HEK293T (cell line): ENCODE measurements at regions not wholly inside any gene's neighbourhood (a gene's known extent, or its start where the extent isn't known, plus 50 kb on each side); places are given as distances from the start of the nearest gene placed in this dataset.

ENCODE experiments used
- CTCF ChIA-PET: fragments of 350-600 bp; formaldehyde crosslinking; extraction: SDS; loops from one replicate; lab custom pipeline; 2021; ENCODE audit warnings: antibody characterized with exemption, inconsistent platforms; lab: Yijun Ruan, JAX
- POLR2A ChIA-PET: fragments of 350-600 bp; formaldehyde crosslinking; extraction: SDS; loops from one replicate; lab custom pipeline; 2020; ENCODE audit warnings: antibody characterized with exemption, inconsistent platforms; lab: Yijun Ruan, JAX
- DNase-seq: peaks from one replicate; pipeline ENCODE4 v3.0.0; 2012; ENCODE audit warnings: mixed read lengths; ENCODE audit errors: extremely low spot score
- ARNT ChIP-seq: fragments of 450-650 bp; IDR thresholded peaks from 2 replicates; pipeline ENCODE4 v1.6.1; 2017; ENCODE audit warnings: mild to moderate bottlenecking
- BHLHE40 ChIP-seq: fragments of 450-650 bp; IDR thresholded peaks from 2 replicates; pipeline ENCODE4 v1.6.1; 2016; ENCODE audit warnings: mild to moderate bottlenecking, moderate library complexity, borderline replicate concordance
- CTBP1 ChIP-seq: fragments of 450-650 bp; IDR thresholded peaks from 2 replicates; pipeline ENCODE4 v1.6.1; 2016; ENCODE audit warnings: borderline replicate concordance
- ELF4 ChIP-seq: fragments of 450-650 bp; IDR thresholded peaks from 2 replicates; pipeline ENCODE4 v1.6.1; 2017; ENCODE audit warnings: antibody characterized with exemption
- FOXA1 ChIP-seq: fragments of 450-650 bp; IDR thresholded peaks from 2 replicates; pipeline ENCODE4 v1.6.1; 2016; ENCODE audit warnings: mild to moderate bottlenecking
- FOXK2 ChIP-seq: fragments of 450-650 bp; IDR thresholded peaks from 2 replicates; pipeline ENCODE4 v1.6.1; 2016; ENCODE audit warnings: mild to moderate bottlenecking
- FOXM1 ChIP-seq: fragments of 450-650 bp; IDR thresholded peaks from 2 replicates; pipeline ENCODE4 v1.6.1; 2017; ENCODE audit warnings: mild to moderate bottlenecking, borderline replicate concordance
- HDGF ChIP-seq: fragments of 450-650 bp; IDR thresholded peaks from 2 replicates; pipeline ENCODE4 v1.6.1; 2017; ENCODE audit warnings: antibody characterized with exemption, borderline replicate concordance
- L3MBTL2 ChIP-seq: fragments of 450-650 bp; conservative IDR thresholded peaks from 2 replicates; pipeline ENCODE4 v1.6.1; 2016; ENCODE audit warnings: mild to moderate bottlenecking
- LEF1 ChIP-seq: fragments of 450-650 bp; IDR thresholded peaks from 2 replicates; pipeline ENCODE4 v1.6.1; 2017; ENCODE audit warnings: mild to moderate bottlenecking, borderline replicate concordance
- NFRKB ChIP-seq: fragments of 450-650 bp; IDR thresholded peaks from 2 replicates; pipeline ENCODE4 v1.6.1; 2016; ENCODE audit warnings: mild to moderate bottlenecking, moderate library complexity
- PKNOX1 ChIP-seq: fragments of 450-650 bp; IDR thresholded peaks from 2 replicates; pipeline ENCODE4 v1.6.1; 2016
- SP1 ChIP-seq: fragments of 450-650 bp; IDR thresholded peaks from 2 replicates; pipeline ENCODE4 v1.6.1; 2017
- SUZ12 ChIP-seq: fragments of 450-650 bp; IDR thresholded peaks from 2 replicates; pipeline ENCODE4 v1.6.1; 2016; ENCODE audit warnings: mild to moderate bottlenecking
- TARDBP ChIP-seq: fragments of 450-650 bp; IDR thresholded peaks from 2 replicates; pipeline ENCODE4 v1.6.1; 2016
- ZNF384 ChIP-seq: fragments of 450-650 bp; IDR thresholded peaks from 2 replicates; pipeline ENCODE4 v1.6.1; 2016

GRCh38 chr10:52895059-52895458 lies 122.5 kb upstream of the MBL2 start:
- no peak for TF ChIP-seq ELF4
- TF ChIP-seq SP1: no peak
- no peak for TF ChIP-seq L3MBTL2
- no peak for TF ChIP-seq HDGF
- no peak for TF ChIP-seq SUZ12
- TF ChIP-seq PKNOX1: no peak
- no peak for TF ChIP-seq ARNT
- POLR2A ChIA-PET: no interaction called here
- CTCF ChIA-PET: interaction anchor here (0.7 kb wide), 1 partner anchor 418 kb away, joined by 3 read pairs; no protein-coding TSS in a partner anchor
- no peak for DNase-seq

GRCh38 chr10:52890281-52890680 lies 117.7 kb upstream of the MBL2 start:
- POLR2A ChIA-PET: no interaction called here
- DNase-seq: no peak
- no peak for TF ChIP-seq L3MBTL2
- no peak for TF ChIP-seq TARDBP
- no peak for TF ChIP-seq CTBP1
- no peak for TF ChIP-seq SP1
- CTCF ChIA-PET: no interaction called here

- DNase-seq: no peak
- no peak for TF ChIP-seq ELF4
- TF ChIP-seq SUZ12: no peak
- TF ChIP-seq CTBP1: no peak
- TF ChIP-seq NFRKB: no peak
- TF ChIP-seq BHLHE40: no peak
- no peak for TF ChIP-seq LEF1
- no peak for TF ChIP-seq ZNF384
- TF ChIP-seq FOXK2: no peak
- TF ChIP-seq TARDBP: no peak
- CTCF ChIA-PET: no interaction called here
- POLR2A ChIA-PET: no interaction called here
Observed at GRCh38 chr10:52889611-52890010, 117.0 kb upstream of the MBL2 start.

- ChIA-PET POLR2A (no interaction called here), CTCF (interaction anchor here (1.0 to 1.2 kb wide), 3 partner anchors 21 to 945 kb away, joined by 3 to 4 read pairs (median 3); no protein-coding TSS in a partner anchor)
- peak; percentile 62 for DNase-seq
- TF ChIP-seq ARNT: no peak
- no peak for TF ChIP-seq SP1
- no peak for TF ChIP-seq CTBP1
- no peak for TF ChIP-seq L3MBTL2
- no peak for TF ChIP-seq TARDBP
- TF ChIP-seq NFRKB: no peak
- no peak for TF ChIP-seq PKNOX1
- TF ChIP-seq FOXM1: no peak
- TF ChIP-seq FOXA1: no peak
- TF ChIP-seq LEF1: no peak
- TF ChIP-seq ZNF384: no peak
- no peak for TF ChIP-seq FOXK2
- TF ChIP-seq SUZ12: no peak
- TF ChIP-seq ELF4: no peak
- no peak for TF ChIP-seq HDGF
- no peak for TF ChIP-seq BHLHE40
Observed at GRCh38 chr10:52883996-52884871, 111.7 kb upstream of the MBL2 start.

GRCh38 chr10:52879091-52879807 lies 106.7 kb upstream of the MBL2 start:
- POLR2A ChIA-PET: no interaction called here
- TF ChIP-seq LEF1 (no peak), TARDBP (no peak), ARNT (no peak), L3MBTL2 (no peak), FOXK2 (no peak), SUZ12 (no peak), ZNF384 (no peak), HDGF (no peak), PKNOX1 (no peak), FOXM1 (no peak), CTBP1 (no peak)
- no peak for DNase-seq
- CTCF ChIA-PET: no interaction called here

GRCh38 chr10:52877451-52877850 lies 104.9 kb upstream of the MBL2 start:
- no peak for DNase-seq
- TF ChIP-seq FOXK2 (no peak), FOXM1 (no peak), BHLHE40 (no peak), CTBP1 (no peak), ZNF384 (no peak), L3MBTL2 (no peak), HDGF (no peak), ARNT (no peak), FOXA1 (no peak), TARDBP (no peak), SUZ12 (no peak), SP1 (no peak), NFRKB (no peak), LEF1 (no peak), ELF4 (no peak), PKNOX1 (no peak)
- POLR2A ChIA-PET: no interaction called here
- CTCF ChIA-PET: no interaction called here
